ENCODE measurements at regions not wholly inside any gene's neighbourhood (a gene's known extent, or its start where the extent isn't known, plus 50 kb on each side); places are given as distances from the start of the nearest gene placed in this dataset.
"Not testable (repeated sequence)": the region's sequence is repeated elsewhere in the genome, so short reads cannot be mapped to it uniquely, and the experiment has no call there.

DNA sequence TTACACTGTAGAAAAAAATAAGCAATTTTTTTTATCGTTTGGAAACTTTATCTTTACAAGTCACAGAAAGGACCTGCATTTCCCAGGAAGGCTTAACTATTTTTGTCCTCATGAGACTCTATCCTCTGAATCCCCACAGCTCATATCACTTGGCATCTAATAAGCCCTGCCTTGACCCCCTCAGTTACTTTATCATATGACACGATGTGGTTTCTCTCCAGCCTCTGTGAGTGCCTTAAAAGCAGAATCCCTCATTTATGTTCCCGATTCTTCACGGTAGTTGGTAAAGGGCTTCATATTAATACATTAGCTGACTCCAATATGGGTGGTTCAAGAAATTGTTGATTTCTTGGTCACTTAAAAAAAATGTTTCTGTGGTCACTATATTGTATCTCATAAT, 296.6 kb upstream of the GRAMD2B start:
- no TSS peak for BruUV-seq (replicated peaks)
- TF ChIP-seq, protein P1, sequence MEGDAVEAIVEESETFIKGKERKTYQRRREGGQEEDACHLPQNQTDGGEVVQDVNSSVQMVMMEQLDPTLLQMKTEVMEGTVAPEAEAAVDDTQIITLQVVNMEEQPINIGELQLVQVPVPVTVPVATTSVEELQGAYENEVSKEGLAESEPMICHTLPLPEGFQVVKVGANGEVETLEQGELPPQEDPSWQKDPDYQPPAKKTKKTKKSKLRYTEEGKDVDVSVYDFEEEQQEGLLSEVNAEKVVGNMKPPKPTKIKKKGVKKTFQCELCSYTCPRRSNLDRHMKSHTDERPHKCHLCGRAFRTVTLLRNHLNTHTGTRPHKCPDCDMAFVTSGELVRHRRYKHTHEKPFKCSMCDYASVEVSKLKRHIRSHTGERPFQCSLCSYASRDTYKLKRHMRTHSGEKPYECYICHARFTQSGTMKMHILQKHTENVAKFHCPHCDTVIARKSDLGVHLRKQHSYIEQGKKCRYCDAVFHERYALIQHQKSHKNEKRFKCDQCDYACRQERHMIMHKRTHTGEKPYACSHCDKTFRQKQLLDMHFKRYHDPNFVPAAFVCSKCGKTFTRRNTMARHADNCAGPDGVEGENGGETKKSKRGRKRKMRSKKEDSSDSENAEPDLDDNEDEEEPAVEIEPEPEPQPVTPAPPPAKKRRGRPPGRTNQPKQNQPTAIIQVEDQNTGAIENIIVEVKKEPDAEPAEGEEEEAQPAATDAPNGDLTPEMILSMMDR (IDR thresholded peaks at IDR 0.05; ENCODE audit: unreplicated experiment) = no peak
- Mint-ChIP-seq H3K27ac (ENCODE audit: unreplicated experiment) (no peak overlapping the region), H3K27me3 (ENCODE audit: unreplicated experiment) (no peaks in the 10 kb centered on the region), H3K4me3 (ENCODE audit: low read depth, unreplicated experiment) (no peak overlapping the region), H3K9me3 (ENCODE audit: low read depth, unreplicated experiment) (no peaks in the 10 kb centered on the region), H3K4me1 (ENCODE audit: low read depth, unreplicated experiment) (no peaks in the 10 kb centered on the region), H3K36me3 (ENCODE audit: insufficient read depth, unreplicated experiment) (no peaks in the 10 kb centered on the region)
- DNase-seq = no peak
- CTCF ChIA-PET = no interaction called here
- intact Hi-C loops (cut with micrococcal nuclease; ENCODE audit: unreplicated experiment) = no loop called here

GRCh38 chr5:126127371-126127770, 295.8 kb upstream of the GRAMD2B start:
- H3K36me3 Mint-ChIP-seq (ENCODE audit: insufficient read depth, unreplicated experiment); H3K27me3 Mint-ChIP-seq (ENCODE audit: unreplicated experiment); H3K4me3 Mint-ChIP-seq (ENCODE audit: low read depth, unreplicated experiment); H3K27ac Mint-ChIP-seq (ENCODE audit: unreplicated experiment); CTCF ChIA-PET; BruUV-seq (replicated peaks); H3K9me3 Mint-ChIP-seq (ENCODE audit: low read depth, unreplicated experiment); H3K4me1 Mint-ChIP-seq (ENCODE audit: low read depth, unreplicated experiment); intact Hi-C loops (cut with micrococcal nuclease; ENCODE audit: unreplicated experiment); DNase-seq: not testable (repeated sequence)

DNA sequence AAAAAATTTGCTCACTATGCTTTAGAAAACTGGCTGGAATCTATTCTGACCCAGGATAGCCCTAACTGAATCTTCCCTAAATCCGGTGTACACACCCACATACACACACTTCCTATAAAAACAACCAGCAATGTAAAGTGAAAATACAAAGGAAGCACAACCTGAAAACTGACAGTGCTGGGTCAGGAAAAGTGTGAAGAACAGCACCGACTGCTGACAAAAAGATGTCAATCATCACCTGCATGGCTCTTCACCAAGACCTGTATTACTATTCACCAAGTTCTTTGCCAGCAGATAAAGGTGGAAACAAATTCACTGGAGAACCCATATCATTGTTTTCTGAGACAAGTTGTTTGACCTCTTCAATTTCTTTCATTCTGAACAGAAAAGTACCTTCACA, 293.8 kb upstream of the GRAMD2B start:
- H3K27me3 Mint-ChIP-seq (ENCODE audit: unreplicated experiment) = no peaks in the 10 kb centered on the region
- H3K36me3 Mint-ChIP-seq (ENCODE audit: insufficient read depth, unreplicated experiment) = no peaks in the 10 kb centered on the region
- CTCF ChIA-PET = no interaction called here
- H3K27ac Mint-ChIP-seq (ENCODE audit: unreplicated experiment) = no peak overlapping the region
- H3K4me1 Mint-ChIP-seq (ENCODE audit: low read depth, unreplicated experiment) = no peaks in the 10 kb centered on the region
- H3K4me3 Mint-ChIP-seq (ENCODE audit: low read depth, unreplicated experiment) = no peak overlapping the region
- TF ChIP-seq, protein P1 (IDR thresholded peaks at IDR 0.05; ENCODE audit: unreplicated experiment) = no peak
- peaks cover 3% of the 10 kb centered on the region for H3K9me3 Mint-ChIP-seq (ENCODE audit: low read depth, unreplicated experiment)
- BruUV-seq (replicated peaks) = no TSS peak
- no peak for DNase-seq
- intact Hi-C loops (cut with micrococcal nuclease; ENCODE audit: unreplicated experiment) = no loop called here

GRCh38 chr5:126133424-126133823, 289.8 kb upstream of the GRAMD2B start:
- H3K9me3 Mint-ChIP-seq (ENCODE audit: low read depth, unreplicated experiment) = peaks cover 3% of the 10 kb centered on the region
- intact Hi-C loops (cut with micrococcal nuclease; ENCODE audit: unreplicated experiment) = no loop called here
- no peaks in the 10 kb centered on the region for H3K27me3 Mint-ChIP-seq (ENCODE audit: unreplicated experiment)
- DNase-seq = no peak
- peaks cover 5% of the 10 kb centered on the region for H3K4me1 Mint-ChIP-seq (ENCODE audit: low read depth, unreplicated experiment)
- no peak overlapping the region for H3K27ac Mint-ChIP-seq (ENCODE audit: unreplicated experiment)
- BruUV-seq (replicated peaks) = no TSS peak
- no peak overlapping the region for H3K4me3 Mint-ChIP-seq (ENCODE audit: low read depth, unreplicated experiment)
- no peaks in the 10 kb centered on the region for H3K36me3 Mint-ChIP-seq (ENCODE audit: insufficient read depth, unreplicated experiment)
- TF ChIP-seq, protein P1 (IDR thresholded peaks at IDR 0.05; ENCODE audit: unreplicated experiment) = no peak
- CTCF ChIA-PET = interaction anchor here (0.6 kb wide), 1 partner anchor 131 kb away, joined by 4 read pairs; no protein-coding TSS in a partner anchor

- H3K36me3 Mint-ChIP-seq (ENCODE audit: insufficient read depth, unreplicated experiment) = no peaks in the 10 kb centered on the region
- H3K27ac Mint-ChIP-seq (ENCODE audit: unreplicated experiment) = no peak overlapping the region
- intact Hi-C loops (cut with micrococcal nuclease; ENCODE audit: unreplicated experiment) = no loop called here
- peaks cover 3% of the 10 kb centered on the region for H3K9me3 Mint-ChIP-seq (ENCODE audit: low read depth, unreplicated experiment)
- no TSS peak for BruUV-seq (replicated peaks)
- TF ChIP-seq, protein P1 (IDR thresholded peaks at IDR 0.05; ENCODE audit: unreplicated experiment) = no peak
- no peak for DNase-seq
- no peak overlapping the region for H3K4me3 Mint-ChIP-seq (ENCODE audit: low read depth, unreplicated experiment)
- no peaks in the 10 kb centered on the region for H3K27me3 Mint-ChIP-seq (ENCODE audit: unreplicated experiment)
- CTCF ChIA-PET = no interaction called here
- H3K4me1 Mint-ChIP-seq (ENCODE audit: low read depth, unreplicated experiment) = peaks cover 9% of the 10 kb centered on the region
These were observed 285.3 kb upstream of the GRAMD2B start for GRCh38 chr5:126137891-126138280.
